WTC11 (cell line): ENCODE measurements at regions not wholly inside any gene's neighbourhood (a gene's known extent, or its start where the extent isn't known, plus 50 kb on each side); places are given as distances from the start of the nearest gene placed in this dataset.

Experiments
- ATAC-seq: fragments of 200-7000 bp; cut with Tn5 transposase; 2 replicates; pipeline ENCODE4 v1.10.0; 2021; ENCODE audit warnings: mild to moderate bottlenecking, moderate library complexity
- CTCF ChIA-PET: fragments of 300-600 bp; sonication (Branson Sonifier 250); formaldehyde crosslinking; loops from one replicate; lab custom pipeline; 2021; ENCODE audit warnings: antibody characterized with exemption; lab: Charles Lee
- POLR2A ChIA-PET: fragments of 350-600 bp; sonication (Branson Sonifier 250); formaldehyde crosslinking; loops from one replicate; lab custom pipeline; 2021; ENCODE audit warnings: antibody characterized with exemption; lab: Charles Lee
- DNase-seq: peaks from one replicate; pipeline ENCODE4 v3.0.0; 2021; ENCODE audit warnings: low spot score
- H3K27ac Mint-ChIP-seq: 2 replicates; pipeline ENCODE4 v1.8.0; 2021; ENCODE audit warnings: mixed read lengths
- H3K27me3 Mint-ChIP-seq: 2 replicates; pipeline ENCODE4 v1.8.0; 2021; ENCODE audit warnings: low read depth, mild to moderate bottlenecking, moderate library complexity, mixed read lengths
- H3K36me3 Mint-ChIP-seq: 2 replicates; pipeline ENCODE4 v1.8.0; 2021; ENCODE audit warnings: mixed read lengths
- H3K4me1 Mint-ChIP-seq: 2 replicates; pipeline ENCODE4 v1.8.0; 2022; ENCODE audit warnings: mixed read lengths
- H3K4me3 Mint-ChIP-seq: 2 replicates; pipeline ENCODE4 v1.8.0; 2021; ENCODE audit warnings: mild to moderate bottlenecking, moderate library complexity, mixed read lengths
- H3K9me3 Mint-ChIP-seq: 2 replicates; pipeline ENCODE4 v1.8.0; 2021; ENCODE audit warnings: mixed read lengths
- CBFB ChIP-seq: sonication (generic); formaldehyde crosslinking; IDR thresholded peaks from 2 replicates; pipeline ENCODE4 v1.8.1; 2022; ENCODE audit warnings: mild to moderate bottlenecking, low read depth, missing genetic modification reagents
- CREB1 ChIP-seq: sonication (generic); formaldehyde crosslinking; IDR thresholded peaks from 2 replicates; pipeline ENCODE4 v1.8.0; 2023; ENCODE audit warnings: mild to moderate bottlenecking, missing genetic modification reagents
- E2F5 ChIP-seq: sonication (generic); formaldehyde crosslinking; IDR thresholded peaks from 2 replicates; pipeline ENCODE4 v1.8.1; 2022; ENCODE audit warnings: mild to moderate bottlenecking, moderate library complexity, missing genetic modification reagents
- EMX1 ChIP-seq: fragments of 250-450 bp; sonication (Bioruptor Pico); IDR thresholded peaks from 2 replicates; pipeline ENCODE4 v1.8.0; 2021; ENCODE audit warnings: mild to moderate bottlenecking
- KAT7 ChIP-seq: sonication (generic); formaldehyde crosslinking; IDR thresholded peaks from 2 replicates; pipeline ENCODE4 v1.8.1; 2023; ENCODE audit warnings: missing genetic modification reagents, mild to moderate bottlenecking, borderline replicate concordance
- NFE2L1 ChIP-seq: sonication (generic); formaldehyde crosslinking; IDR thresholded peaks from 2 replicates; pipeline ENCODE4 v1.8.1; 2023; ENCODE audit warnings: missing genetic modification reagents
- PRDM15 ChIP-seq: sonication (generic); formaldehyde crosslinking; IDR thresholded peaks from 2 replicates; pipeline ENCODE4 v1.8.0; 2022; ENCODE audit warnings: missing genetic modification reagents
- PREB ChIP-seq: sonication (generic); formaldehyde crosslinking; IDR thresholded peaks from 2 replicates; pipeline ENCODE4 v1.8.1; 2022; ENCODE audit warnings: mild to moderate bottlenecking, missing genetic modification reagents, moderate library complexity, borderline replicate concordance
- RELA ChIP-seq: sonication (generic); formaldehyde crosslinking; IDR thresholded peaks from 2 replicates; pipeline ENCODE4 v1.8.1; 2022; ENCODE audit warnings: missing genetic modification reagents, mild to moderate bottlenecking, borderline replicate concordance
- TEAD1 ChIP-seq: sonication (generic); formaldehyde crosslinking; IDR thresholded peaks from 2 replicates; pipeline ENCODE4 v1.8.0; 2022; ENCODE audit warnings: mild to moderate bottlenecking, missing genetic modification reagents
- USF1 ChIP-seq: sonication (generic); formaldehyde crosslinking; IDR thresholded peaks from 2 replicates; pipeline ENCODE4 v1.8.0; 2022; ENCODE audit warnings: mild to moderate bottlenecking, missing genetic modification reagents
- ZMAT4 ChIP-seq: fragments of 250-450 bp; sonication (Bioruptor Pico); IDR thresholded peaks from 2 replicates; pipeline ENCODE4 v1.9.0; 2021; ENCODE audit warnings: mild to moderate bottlenecking
- ZNF138 ChIP-seq: sonication (generic); formaldehyde crosslinking; conservative IDR thresholded peaks from 2 replicates; pipeline ENCODE4 v1.8.1; 2022; ENCODE audit warnings: mild to moderate bottlenecking, moderate library complexity, missing genetic modification reagents
- ZNF317 ChIP-seq: sonication (generic); formaldehyde crosslinking; IDR thresholded peaks from 2 replicates; pipeline ENCODE4 v1.8.1; 2023; ENCODE audit warnings: low read depth, mild to moderate bottlenecking, moderate library complexity, missing genetic modification reagents, borderline replicate concordance
- ZNF423 ChIP-seq: fragments of 250-450 bp; sonication (Bioruptor Pico); IDR thresholded peaks from 2 replicates; pipeline ENCODE4 v2.1.2; 2022; ENCODE audit warnings: mild to moderate bottlenecking, moderate library complexity
- ZNF512 ChIP-seq: sonication (generic); formaldehyde crosslinking; IDR thresholded peaks from 2 replicates; pipeline ENCODE4 v1.8.1; 2022; ENCODE audit warnings: missing genetic modification reagents, borderline replicate concordance
- ZNF671 ChIP-seq: fragments of 250-450 bp; sonication (Bioruptor Pico); IDR thresholded peaks from 2 replicates; pipeline ENCODE4 v1.8.0; 2021; ENCODE audit warnings: mild to moderate bottlenecking
- TF ChIP-seq, protein P1 (sequence below): sonication (generic); formaldehyde crosslinking; IDR thresholded peaks from 2 replicates; pipeline ENCODE4 v1.8.0; 2022; ENCODE audit warnings: mild to moderate bottlenecking, missing genetic modification reagents
- TF ChIP-seq, protein P2 (sequence below): fragments of 250-450 bp; sonication (Bioruptor Pico); IDR thresholded peaks from 2 replicates; pipeline ENCODE4 v2.1.2; 2022; ENCODE audit warnings: mild to moderate bottlenecking, moderate library complexity

GRCh38 chr3:77902675-77903074 lies 862.8 kb downstream of the ROBO2 start (continued):
- TF ChIP-seq RELA (CRISPR knock-in tag) (no peak), USF1 (CRISPR knock-in tag) (no peak), PRDM15 (no peak), ZNF423 (CRISPR knock-in tag) (no peak), EMX1 (CRISPR knock-in tag) (no peak), ZNF317 (CRISPR knock-in tag) (no peak), ZNF138 (no peak)
- TF ChIP-seq, protein P1, sequence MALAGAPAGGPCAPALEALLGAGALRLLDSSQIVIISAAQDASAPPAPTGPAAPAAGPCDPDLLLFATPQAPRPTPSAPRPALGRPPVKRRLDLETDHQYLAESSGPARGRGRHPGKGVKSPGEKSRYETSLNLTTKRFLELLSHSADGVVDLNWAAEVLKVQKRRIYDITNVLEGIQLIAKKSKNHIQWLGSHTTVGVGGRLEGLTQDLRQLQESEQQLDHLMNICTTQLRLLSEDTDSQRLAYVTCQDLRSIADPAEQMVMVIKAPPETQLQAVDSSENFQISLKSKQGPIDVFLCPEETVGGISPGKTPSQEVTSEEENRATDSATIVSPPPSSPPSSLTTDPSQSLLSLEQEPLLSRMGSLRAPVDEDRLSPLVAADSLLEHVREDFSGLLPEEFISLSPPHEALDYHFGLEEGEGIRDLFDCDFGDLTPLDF (CRISPR knock-in tag): no peak
- TF ChIP-seq, all 79 proteins: peak for 0

GRCh38 chr3:77906102-77906709 lies 866.3 kb downstream of the ROBO2 start:
- ATAC-seq (no peak), DNase-seq (no peak)
- POLR2A ChIA-PET: no interaction called here
- Mint-ChIP-seq H3K27me3 (no peaks in the 10 kb centered on the region), H3K9me3 (peaks cover 4% of the 10 kb centered on the region), H3K36me3 (peaks cover 2% of the 10 kb centered on the region; the same call in 1 of the 2 replicates), H3K27ac (no peak overlapping the region; the same call in 1 of the 2 replicates), H3K4me3 (no peak overlapping the region), H3K4me1 (no peaks in the 10 kb centered on the region)
- CTCF ChIA-PET: no interaction called here
- TF ChIP-seq, protein P1 (CRISPR knock-in tag): no peak
- TF ChIP-seq CBFB (CRISPR knock-in tag) (no peak), TEAD1 (CRISPR knock-in tag) (no peak), CREB1 (CRISPR knock-in tag) (no peak), ZNF671 (CRISPR knock-in tag) (no peak), E2F5 (no peak), ZMAT4 (CRISPR knock-in tag) (no peak), PREB (no peak), PRDM15 (no peak), NFE2L1 (CRISPR knock-in tag) (no peak), KAT7 (CRISPR knock-in tag) (no peak), RELA (CRISPR knock-in tag) (no peak), ZNF512 (CRISPR knock-in tag) (no peak)
- TF ChIP-seq, protein P2, sequence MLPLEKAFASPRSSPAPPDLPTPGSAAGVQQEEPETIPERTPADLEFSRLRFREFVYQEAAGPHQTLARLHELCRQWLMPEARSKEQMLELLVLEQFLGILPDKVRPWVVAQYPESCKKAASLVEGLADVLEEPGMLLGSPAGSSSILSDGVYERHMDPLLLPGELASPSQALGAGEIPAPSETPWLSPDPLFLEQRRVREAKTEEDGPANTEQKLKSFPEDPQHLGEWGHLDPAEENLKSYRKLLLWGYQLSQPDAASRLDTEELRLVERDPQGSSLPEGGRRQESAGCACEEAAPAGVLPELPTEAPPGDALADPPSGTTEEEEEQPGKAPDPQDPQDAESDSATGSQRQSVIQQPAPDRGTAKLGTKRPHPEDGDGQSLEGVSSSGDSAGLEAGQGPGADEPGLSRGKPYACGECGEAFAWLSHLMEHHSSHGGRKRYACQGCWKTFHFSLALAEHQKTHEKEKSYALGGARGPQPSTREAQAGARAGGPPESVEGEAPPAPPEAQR (CRISPR knock-in tag): no peak
